NCI-H2029 (cell line): ENCODE measurements at regions not wholly inside any gene's neighbourhood (a gene's known extent, or its start where the extent isn't known, plus 50 kb on each side); places are given as distances from the start of the nearest gene placed in this dataset.
A peak's percentile ranks its signal among the peaks of the same experiment; 100 is the strongest.

Experiments used
- DNase-seq: peaks from one replicate; lab custom pipeline; 2025; lab: John Stamatoyannopoulos, UW

- DNase-seq, result peak; percentile 46
These were observed 210.6 kb downstream of the CCNG2 start for GRCh38 chr4:77367638-77368037.

GRCh38 chr4:77372375-77372774, 215.4 kb downstream of the CCNG2 start:
- DNase-seq, result no peak

- DNase-seq, result no peak
These were observed 219.0 kb downstream of the CCNG2 start for GRCh38 chr4:77375866-77376607.

- no peak for DNase-seq
These were observed 219.9 kb downstream of the CCNG2 start for GRCh38 chr4:77376788-77377460.

DNA sequence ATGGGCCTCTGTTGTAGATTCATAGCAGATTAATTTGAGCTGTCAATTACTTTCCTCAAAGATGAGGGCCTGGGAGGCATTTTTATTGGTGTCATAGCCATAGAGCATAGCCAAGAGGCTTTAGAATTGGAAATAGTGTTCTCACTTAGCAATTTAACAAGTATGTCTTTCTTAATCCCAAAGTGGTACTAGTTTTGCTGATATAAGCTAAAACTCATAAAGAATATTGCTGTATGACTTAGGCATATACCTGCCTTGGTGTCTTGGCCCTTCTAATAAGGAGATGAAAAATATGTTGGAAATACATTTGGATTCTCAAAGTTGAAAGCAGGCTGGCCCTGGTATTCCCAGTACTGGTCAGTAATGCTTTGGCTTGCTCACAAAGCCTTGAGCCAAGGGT, 221.5 kb upstream of the CXCL13 start:
- DNase-seq, result no peak

DNA sequence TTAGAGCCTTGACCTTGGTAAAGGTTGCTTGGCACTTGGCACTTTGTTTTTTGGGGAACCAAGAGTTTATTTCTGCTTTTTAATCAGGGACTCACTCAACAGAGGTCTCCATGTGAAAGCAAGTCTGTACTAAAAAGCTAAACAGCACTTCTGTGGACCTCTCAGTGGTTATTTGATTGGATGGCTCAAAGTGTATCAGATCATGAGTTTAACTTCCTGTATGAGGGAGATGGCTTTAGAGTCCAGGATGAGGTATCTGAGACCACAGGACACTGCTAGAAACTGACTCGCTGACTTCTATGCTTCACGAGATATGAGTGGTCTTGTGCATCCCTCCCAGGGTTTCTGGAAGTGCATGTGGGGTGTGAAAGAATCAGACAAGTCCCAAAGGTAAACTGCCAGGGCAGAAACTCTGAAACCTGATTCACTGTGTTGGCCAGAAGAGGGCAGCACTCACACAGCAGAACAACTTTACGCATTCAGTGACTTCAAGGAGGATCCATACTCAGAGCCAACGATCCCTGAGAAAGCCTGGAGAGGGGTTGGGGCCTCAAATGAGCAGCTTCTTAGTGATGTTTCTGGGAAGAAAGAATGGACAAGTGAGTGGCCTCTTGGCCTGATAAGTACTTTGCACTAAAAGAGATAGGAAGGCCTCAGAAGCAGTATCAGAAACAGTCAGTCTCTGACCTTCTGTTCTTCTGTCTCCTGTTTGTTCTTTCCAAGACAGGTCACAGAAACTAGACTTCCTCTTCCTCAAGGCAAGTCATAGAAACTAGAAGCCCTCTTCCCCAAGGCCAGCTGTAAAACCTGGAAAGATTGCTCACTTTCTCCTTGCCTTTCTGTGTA, 220.3 kb upstream of the CXCL13 start:
- DNase-seq, result peak; percentile 41

- DNase-seq, result no peak
These were observed 211.6 kb upstream of the CXCL13 start for GRCh38 chr4:77393996-77394395.

DNA sequence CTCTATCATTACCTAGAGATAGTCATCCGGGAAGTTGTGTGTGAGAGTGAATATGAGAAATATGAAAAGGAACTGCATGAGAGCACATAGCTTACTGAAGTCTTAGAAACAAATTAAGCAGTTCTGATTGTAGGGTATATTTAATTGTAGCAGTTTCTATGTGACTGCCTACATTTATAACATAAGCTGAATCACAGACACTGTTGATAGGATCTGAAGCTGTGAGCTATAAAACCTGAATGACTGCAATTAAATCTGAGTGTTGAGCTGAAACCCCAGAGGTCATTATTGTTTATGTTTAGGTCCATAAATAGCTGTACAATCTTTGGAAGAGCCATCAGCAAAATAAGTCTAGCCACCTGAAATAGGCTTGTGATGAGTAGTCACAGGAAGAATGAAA, 210.1 kb upstream of the CXCL13 start:
- DNase-seq, result no peak

DNA sequence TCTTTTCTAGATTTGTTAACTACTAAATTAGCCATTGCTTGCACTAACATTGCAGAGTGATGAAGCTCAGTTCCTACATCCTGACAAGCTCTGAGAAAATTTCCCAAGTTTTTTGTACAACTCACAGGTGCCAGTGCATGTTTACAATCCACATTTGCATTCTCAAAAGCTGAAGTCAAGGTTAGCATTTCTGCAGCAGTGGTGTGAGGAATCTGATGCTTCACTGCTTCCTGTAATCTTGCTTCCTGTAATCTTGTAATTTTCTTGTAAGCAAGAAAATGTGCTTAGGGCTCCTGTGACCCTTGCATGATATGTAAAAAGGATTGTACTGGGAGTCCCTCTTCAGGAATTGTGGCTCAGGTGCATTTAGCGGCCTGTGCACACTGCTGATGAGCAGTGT, 207.4 kb upstream of the CXCL13 start:
- DNase-seq, result no peak

DNA sequence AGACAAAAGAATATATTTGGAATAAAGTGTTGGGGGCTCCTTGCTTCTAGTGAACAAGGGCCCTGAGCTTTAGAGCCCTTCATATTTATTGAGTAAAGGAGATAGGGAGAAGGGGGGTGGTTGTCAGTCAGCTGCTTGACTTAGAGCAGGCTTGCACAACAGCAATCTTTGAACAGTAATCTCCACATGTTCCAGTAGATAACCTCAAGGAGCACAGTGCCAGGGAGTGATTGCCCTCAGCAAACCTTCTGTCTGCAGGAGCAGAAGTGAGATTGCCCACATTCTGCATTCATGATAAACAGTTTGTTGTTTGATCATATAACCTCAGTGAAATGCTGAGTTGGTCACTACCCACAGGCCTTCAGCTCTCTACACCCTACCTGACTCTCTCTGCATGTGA, 205.8 kb upstream of the CXCL13 start:
- no peak for DNase-seq

- DNase-seq, result no peak
These were observed 191.9 kb upstream of the CXCL13 start for GRCh38 chr4:77413766-77414165.

- DNase-seq, result no peak
These were observed 189.9 kb upstream of the CXCL13 start for GRCh38 chr4:77415689-77416088.

- no peak for DNase-seq
These were observed 187.3 kb upstream of the CXCL13 start for GRCh38 chr4:77418333-77418732.

- DNase-seq, result no peak
These were observed 174.8 kb upstream of the CXCL13 start for GRCh38 chr4:77430847-77431246.

GRCh38 chr4:77431546-77431945, 174.1 kb upstream of the CXCL13 start:
- no peak for DNase-seq

DNA sequence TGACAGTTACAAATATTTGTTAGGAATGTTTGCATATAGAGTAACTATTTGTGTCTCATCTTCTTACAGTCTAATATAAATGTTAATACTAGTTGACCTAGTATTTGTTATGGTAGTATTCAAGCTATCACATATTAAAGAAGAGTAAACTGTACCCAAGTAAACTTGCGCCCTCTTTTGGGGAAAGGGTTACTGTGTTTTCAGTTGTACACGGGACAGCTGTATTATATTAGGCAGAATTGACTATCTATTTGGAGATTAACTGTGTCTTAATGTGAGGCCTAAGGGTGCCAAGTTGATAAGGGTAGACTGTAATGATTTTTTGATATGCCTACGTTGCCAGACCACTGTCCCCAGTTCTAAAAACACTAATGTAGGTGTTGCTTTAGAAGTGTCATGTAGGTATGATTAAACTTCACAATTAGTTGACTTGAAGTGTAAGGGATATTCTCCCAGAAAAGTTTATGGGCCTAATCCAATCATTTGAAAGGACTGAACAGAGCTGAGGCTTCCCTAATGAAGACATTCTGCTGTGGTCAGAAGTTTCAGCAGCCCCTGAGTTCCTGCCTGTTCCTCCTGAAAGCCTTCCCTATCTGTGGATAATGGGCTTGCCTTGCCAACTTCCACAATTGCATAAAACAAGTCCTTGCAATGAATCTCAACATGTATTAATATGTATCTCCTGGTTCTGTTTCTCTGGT, 172.8 kb upstream of the CXCL13 start:
- no peak for DNase-seq

- DNase-seq, result peak; percentile 69
These were observed 172.2 kb upstream of the CXCL13 start for GRCh38 chr4:77433418-77433733.

DNA sequence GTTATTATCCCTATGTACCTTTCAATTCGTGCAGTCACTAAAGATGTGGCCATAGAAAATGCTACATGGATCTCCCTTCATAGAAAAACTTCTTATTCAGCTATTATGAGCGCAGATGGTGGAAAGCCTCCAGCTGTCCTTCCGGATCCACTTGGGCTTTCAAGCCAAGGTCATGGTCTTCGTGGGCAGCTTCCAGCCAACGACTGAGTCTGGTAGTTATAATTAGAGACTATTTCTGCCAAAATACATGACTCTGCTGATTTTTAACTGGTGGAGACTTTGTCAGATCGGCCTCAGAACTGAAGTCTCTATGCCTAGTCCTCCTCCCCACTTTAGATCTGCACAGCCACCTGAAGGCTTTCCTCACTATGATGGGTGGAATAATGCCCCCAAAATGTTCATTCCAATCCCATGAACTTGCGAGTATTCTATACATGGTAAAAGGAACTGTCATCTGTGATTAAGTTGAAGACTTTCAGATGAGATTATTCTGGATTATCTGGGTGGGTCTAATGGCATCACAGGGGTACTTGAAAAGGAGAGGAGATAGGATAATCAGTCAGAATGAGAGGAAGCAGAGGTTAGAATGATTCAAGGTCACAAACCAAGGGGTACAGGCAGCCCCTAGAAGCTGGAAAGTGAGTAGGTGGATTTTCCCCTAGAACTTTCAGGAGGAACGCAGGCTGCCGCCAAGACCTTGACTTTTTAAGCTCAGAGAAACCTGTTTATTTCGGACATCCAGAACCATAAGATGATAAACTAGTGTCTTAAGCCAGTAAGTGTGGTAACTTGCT, 171.1 kb upstream of the CXCL13 start:
- no peak for DNase-seq

- no peak for DNase-seq
These were observed 168.5 kb upstream of the CXCL13 start for GRCh38 chr4:77437079-77437478.

DNA sequence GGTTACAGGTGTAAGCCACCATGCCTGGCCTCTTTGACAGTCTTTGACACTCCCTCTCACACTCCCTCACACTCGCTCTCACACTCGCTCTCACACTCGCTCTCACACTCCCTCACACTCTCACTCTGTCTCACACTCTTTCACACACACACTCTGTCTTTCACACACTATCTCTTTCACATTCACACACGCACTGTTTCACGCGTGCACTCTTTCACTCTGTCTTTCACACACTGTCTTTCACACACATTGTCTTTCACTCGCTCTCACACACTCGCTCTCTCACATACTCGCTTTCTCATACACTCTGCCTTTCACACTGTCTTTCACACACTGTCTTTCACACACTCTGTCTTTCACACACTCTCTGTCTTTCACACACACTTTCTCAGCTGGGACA, 167.1 kb upstream of the CXCL13 start:
- no peak for DNase-seq

- DNase-seq, result no peak
These were observed 161.7 kb upstream of the CXCL13 start for GRCh38 chr4:77443941-77444340.

DNA sequence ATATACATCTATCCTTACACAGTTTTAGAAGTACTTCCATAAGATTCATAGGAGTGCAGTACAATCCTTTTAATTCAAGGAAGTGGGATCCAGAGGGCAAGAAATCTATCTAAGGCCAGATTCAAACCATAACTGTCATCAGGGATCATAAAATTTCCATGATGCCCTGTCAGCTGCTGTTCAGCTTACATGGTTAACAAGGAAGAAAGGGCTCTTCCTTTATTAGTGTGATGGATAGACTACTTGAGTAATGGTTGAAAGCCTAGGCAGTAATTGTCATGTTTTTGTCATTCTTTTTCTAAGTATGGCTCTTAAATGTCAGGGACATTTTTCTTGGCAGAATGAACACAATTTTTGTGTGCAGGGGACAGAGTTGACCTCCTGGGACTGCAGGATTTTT, 159.8 kb upstream of the CXCL13 start:
- no peak for DNase-seq
